HepG2 (cell line): ENCODE measurements at regions not wholly inside any gene's neighbourhood (a gene's known extent, or its start where the extent isn't known, plus 50 kb on each side); places are given as distances from the start of the nearest gene placed in this dataset.
A peak's percentile ranks its signal among the peaks of the same experiment; 100 is the strongest.

Source experiments
- ATAC-seq: fragments of 200-7000 bp; cut with Tn5 transposase; 3 replicates; pipeline ENCODE4 v1.9.1; 2020; ENCODE audit warnings: mild to moderate bottlenecking, moderate library complexity
- BruUV-seq: library from RNA; stranded (reverse); fragments of 400-500 nt; replicated peaks from 2 replicates; lab custom pipeline; 2021; lab: Mats Ljungman, UMichigan
- CTCF ChIA-PET: fragments of 300-600 bp; formaldehyde crosslinking; extraction: SDS; loops from one replicate; lab custom pipeline; 2021; ENCODE audit warnings: low total read pairs, inconsistent platforms, low intra/inter-chr PET ratio; lab: Yijun Ruan, JAX
- POLR2A ChIA-PET: fragments of 350-600 bp; sonication (Branson Sonifier 250); formaldehyde crosslinking; loops from one replicate; lab custom pipeline; 2020; ENCODE audit warnings: antibody characterized with exemption, inconsistent platforms; lab: Yijun Ruan, JAX
- DNase-seq: peaks from one replicate; pipeline ENCODE4 v3.0.0-alpha.2; 2015; ENCODE audit warnings: low spot score
- FAIRE-seq: peaks from 3 replicates; lab custom pipeline; 2011; peaks lifted over from hg19 to GRCh38; lab: Jason Lieb, UNC
- H2AFZ ChIP-seq: one replicate; pipeline ENCODE4 v1.6.1; 2011; ENCODE audit warnings: low read length, inconsistent platforms
- H3K27ac ChIP-seq: fragments of 300-600 bp; 3 replicates; pipeline ENCODE4 v1.8.0; 2011; ENCODE audit warnings: mixed run types, mild to moderate bottlenecking, mixed read lengths, low read length, inconsistent platforms; ENCODE audit not compliant: insufficient read depth; ENCODE audit errors: extremely low read length
- H3K27me3 ChIP-seq, 2 experiments: fragments of 200-600 bp in 1 of 2; 2 replicates in 1 of 2; 3 replicates in 1 of 2; pipeline versions ENCODE4 v1.6.0 to v1.8.0; 2011; ENCODE audit warnings: low read length in 2 of 2, mild to moderate bottlenecking in 2 of 2, moderate library complexity in 2 of 2, inconsistent platforms in 1 of 2; ENCODE audit not compliant: insufficient read depth in 2 of 2, control insufficient read depth in 1 of 2
- H3K36me3 ChIP-seq, 2 experiments: fragments of 200-600 bp in 1 of 2; replicated peaks in 1 of 2; 2 replicates in 1 of 2; 3 replicates in 1 of 2; pipeline versions ENCODE4 v1.5.1 to v1.8.0; 2011; ENCODE audit warnings: low read length in 2 of 2, inconsistent platforms in 1 of 2; ENCODE audit not compliant: insufficient read depth in 2 of 2, control insufficient read depth in 1 of 2
- H3K4me1 ChIP-seq: 2 replicates; pipeline ENCODE4 v1.5.1; 2012; ENCODE audit warnings: low read length, inconsistent platforms; ENCODE audit not compliant: insufficient read depth
- H3K4me2 ChIP-seq: 2 replicates; pipeline ENCODE4 v1.6.0; 2011; ENCODE audit warnings: low read depth, low read length, inconsistent platforms
- H3K4me3 ChIP-seq, 3 experiments: fragments of 200-600 bp in 1 of 3; sonication (generic), shearing (Covaris generic) in 1 of 3; replicated peaks in 1 of 3; 2 replicates each; pipeline ENCODE4 v1.5.1; 2011 to 2016; ENCODE audit warnings: low read length in 3 of 3, inconsistent platforms in 2 of 3, low read depth in 2 of 3, mild to moderate bottlenecking in 2 of 3, control low read depth in 1 of 3, mixed read lengths in 1 of 3; ENCODE audit not compliant: insufficient read depth in 1 of 3
- H3K79me2 ChIP-seq: one replicate; pipeline ENCODE4 v1.6.1; 2011; ENCODE audit warnings: low read length, inconsistent platforms; ENCODE audit not compliant: insufficient read depth
- H3K9ac ChIP-seq: 2 replicates; pipeline ENCODE4 v1.6.0; 2011; ENCODE audit warnings: mild to moderate bottlenecking, low read depth, low read length, inconsistent platforms; ENCODE audit not compliant: insufficient read depth
- H3K9me3 ChIP-seq: 2 replicates; pipeline ENCODE4 v1.5.1; 2012; ENCODE audit warnings: mild to moderate bottlenecking, low read length
- H4K20me1 ChIP-seq: 2 replicates; pipeline ENCODE4 v1.6.0; 2011; ENCODE audit warnings: inconsistent platforms, mild to moderate bottlenecking, low read length, moderate library complexity; ENCODE audit not compliant: insufficient read depth
- ATF1 ChIP-seq: IDR thresholded peaks from 2 replicates; pipeline ENCODE4 v1.6.1; 2016; ENCODE audit warnings: mild to moderate bottlenecking, control low read depth
- HNF4A ChIP-seq: sonication (generic); formaldehyde crosslinking; IDR thresholded peaks from 2 replicates; pipeline ENCODE4 v1.4.0; 2020; ENCODE audit warnings: missing genetic modification reagents
- ISX ChIP-seq: sonication (generic); formaldehyde crosslinking; conservative IDR thresholded peaks from 2 replicates; pipeline ENCODE4 v1.5.0; 2020; ENCODE audit warnings: missing genetic modification reagents
- MED13 ChIP-seq: sonication (generic); formaldehyde crosslinking; IDR thresholded peaks from 2 replicates; pipeline ENCODE4 v1.5.0; 2020; ENCODE audit warnings: missing genetic modification reagents
- NFIB ChIP-seq: sonication (generic); formaldehyde crosslinking; IDR thresholded peaks from 2 replicates; pipeline ENCODE4 v1.9.0; 2021; ENCODE audit warnings: missing genetic modification reagents, mild to moderate bottlenecking, borderline replicate concordance
- NFYC ChIP-seq: IDR thresholded peaks from 2 replicates; pipeline ENCODE4 v1.6.1; 2016; ENCODE audit warnings: missing genetic modification reagents, missing compliant biosample characterization
- RAD51 ChIP-seq: fragments of 450-650 bp; IDR thresholded peaks from 2 replicates; pipeline ENCODE4 v1.6.1; 2016; ENCODE audit warnings: borderline replicate concordance
- RFXAP ChIP-seq: sonication (generic); formaldehyde crosslinking; IDR thresholded peaks from 2 replicates; pipeline ENCODE4 v1.4.0; 2020; ENCODE audit warnings: missing genetic modification reagents, borderline replicate concordance
- RNF2 ChIP-seq: fragments of 450-650 bp; conservative IDR thresholded peaks from 2 replicates; pipeline ENCODE4 v1.6.1; 2016; ENCODE audit warnings: low read depth
- SATB2 ChIP-seq: sonication (generic); formaldehyde crosslinking; IDR thresholded peaks from 2 replicates; pipeline ENCODE4 v1.5.0; 2020; ENCODE audit warnings: missing genetic modification reagents
- SOX13 ChIP-seq, 3 experiments: fragments of 450-650 bp in 1 of 3; sonication (generic) in 1 of 3; formaldehyde crosslinking in 1 of 3; IDR thresholded peaks in 2 of 3; conservative IDR thresholded peaks in 1 of 3; 2 replicates each; pipeline versions ENCODE4 v1.5.0 to v1.6.1; 2016 to 2020; ENCODE audit warnings: antibody characterized with exemption in 1 of 3, mild to moderate bottlenecking in 1 of 3, missing compliant biosample characterization in 1 of 3, missing genetic modification reagents in 1 of 3, moderate library complexity in 1 of 3
- THAP11 ChIP-seq: IDR thresholded peaks from 2 replicates; pipeline ENCODE4 v1.6.1; 2016; ENCODE audit warnings: missing biosample characterization, missing genetic modification reagents
- ZBTB20 ChIP-seq: sonication (generic); formaldehyde crosslinking; IDR thresholded peaks from 2 replicates; pipeline ENCODE4 v1.8.1; 2023; ENCODE audit warnings: missing genetic modification reagents, low read depth, mild to moderate bottlenecking, borderline replicate concordance
- ZNF354B ChIP-seq: sonication (generic); formaldehyde crosslinking; IDR thresholded peaks from 2 replicates; pipeline ENCODE4 v1.8.0; 2022; ENCODE audit warnings: mild to moderate bottlenecking, missing genetic modification reagents
- ZNF558 ChIP-seq: sonication (generic); formaldehyde crosslinking; IDR thresholded peaks from 2 replicates; pipeline ENCODE4 v1.9.0; 2022; ENCODE audit warnings: mild to moderate bottlenecking, missing genetic modification reagents, borderline replicate concordance
- ZNF605 ChIP-seq: sonication (generic); formaldehyde crosslinking; IDR thresholded peaks from 2 replicates; pipeline ENCODE4 v1.8.0; 2022; ENCODE audit warnings: mild to moderate bottlenecking, missing genetic modification reagents
- ZNF644 ChIP-seq: IDR thresholded peaks from 2 replicates; pipeline ENCODE4 v1.6.1; 2016; ENCODE audit warnings: low read depth
- ZNF672 ChIP-seq: sonication (generic); formaldehyde crosslinking; IDR thresholded peaks from 2 replicates; pipeline ENCODE4 v1.8.1; 2022; ENCODE audit warnings: missing genetic modification reagents
- WGBS: methylation state at CpG from one replicate; pipeline ENCODE4 v1.1.6; 2017; ENCODE audit warnings: low lambda C conversion rate; 5-methylcytosine and 5-hydroxymethylcytosine counted together
- in situ Hi-C: cut with HindIII; loops from 2 replicates; pipeline ENCODE4 v1.10.0; 2017; ENCODE audit warnings: low pct_unique_long_range_greater_than_20kb; ENCODE audit not compliant: extremely low pct_ligation_motif_present
- intact Hi-C: fragments of 100-400 bp; cut with micrococcal nuclease; formaldehyde crosslinking; loops from one replicate; pipeline ENCODE4 v1.10.0; 2022; ENCODE audit not compliant: unreplicated experiment
- TF ChIP-seq, protein P1 (sequence below): sonication (generic); formaldehyde crosslinking; IDR thresholded peaks from 2 replicates; pipeline ENCODE4 v1.5.1; 2020; ENCODE audit warnings: missing genetic modification reagents, mild to moderate bottlenecking, borderline replicate concordance
- TF ChIP-seq, protein P2 (sequence below): fragments of 450-650 bp; IDR thresholded peaks from 2 replicates; pipeline ENCODE4 v1.6.1; 2016
- TF ChIP-seq, protein P3 (sequence below): IDR thresholded peaks from 2 replicates; pipeline ENCODE4 v1.6.1; 2016; ENCODE audit warnings: missing compliant biosample characterization, missing genetic modification reagents, borderline replicate concordance

DNA sequence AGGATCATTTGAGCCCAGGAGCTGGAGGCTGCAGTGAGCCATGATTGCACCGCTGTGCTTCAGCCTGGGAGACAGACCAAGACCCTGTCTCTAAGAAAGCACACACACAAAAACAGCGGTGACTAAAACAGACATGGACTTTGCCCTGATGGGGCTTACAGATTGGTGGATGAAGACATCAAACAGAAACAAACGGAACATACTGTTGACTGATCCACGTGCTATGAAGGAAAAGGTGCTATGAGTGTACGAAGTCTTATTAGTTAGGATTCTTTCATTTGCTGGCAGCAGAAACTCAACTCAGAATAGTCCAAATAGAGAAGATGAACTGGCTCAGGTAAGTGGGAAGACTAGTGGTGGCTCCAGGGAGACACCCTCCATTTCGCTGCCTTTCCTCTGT is 309.8 kb upstream of the N4BP1 start:
- H3K4me2 ChIP-seq = no peak overlapping the region
- no peak overlapping the region for H3K4me3 ChIP-seq
- POLR2A ChIA-PET = no interaction called here
- H3K27me3 ChIP-seq = peaks cover 0 to 1% of the 10 kb centered on the region in 2 experiments; a peak in 1 of 5 replicates
- intact Hi-C loops (no loop called here), in situ Hi-C loops (no loop called here)
- 3% methylated on average over 6 of the region's 6 CpGs for WGBS
- BruUV-seq = no TSS peak
- H3K79me2 ChIP-seq = no peaks in the 10 kb centered on the region
- peak; percentile 8 for FAIRE-seq
- H3K9ac ChIP-seq = no peak overlapping the region
- H3K27ac ChIP-seq = no peak overlapping the region
- H3K4me1 ChIP-seq = peaks cover 5% of the 10 kb centered on the region; the same call in 1 of the 2 replicates
- CTCF ChIA-PET = no interaction called here
- DNase-seq = peak; percentile 58
- ATAC-seq = peak; percentile 41; the same call in 2 of the 3 replicates
- H2AFZ ChIP-seq = no peak overlapping the region
- H3K9me3 ChIP-seq = no peaks in the 10 kb centered on the region
- H4K20me1 ChIP-seq = no peaks in the 10 kb centered on the region
- H3K36me3 ChIP-seq = no peaks in the 10 kb centered on the region
- no peak for TF ChIP-seq ISX (CRISPR knock-in tag)
- TF ChIP-seq MED13 (CRISPR knock-in tag) = no peak
- no peak for TF ChIP-seq SOX13 (IDR thresholded peaks at IDR 0.05)
- TF ChIP-seq SOX13 (CRISPR knock-in tag; conservative IDR thresholded peaks at IDR 0.05 in 1 of 2, IDR thresholded peaks at IDR 0.05 in 1 of 2) = no peak
- no peak for TF ChIP-seq ZNF354B (CRISPR knock-in tag)
- TF ChIP-seq ATF1 (CRISPR knock-in tag) = no peak
- TF ChIP-seq, protein P1, sequence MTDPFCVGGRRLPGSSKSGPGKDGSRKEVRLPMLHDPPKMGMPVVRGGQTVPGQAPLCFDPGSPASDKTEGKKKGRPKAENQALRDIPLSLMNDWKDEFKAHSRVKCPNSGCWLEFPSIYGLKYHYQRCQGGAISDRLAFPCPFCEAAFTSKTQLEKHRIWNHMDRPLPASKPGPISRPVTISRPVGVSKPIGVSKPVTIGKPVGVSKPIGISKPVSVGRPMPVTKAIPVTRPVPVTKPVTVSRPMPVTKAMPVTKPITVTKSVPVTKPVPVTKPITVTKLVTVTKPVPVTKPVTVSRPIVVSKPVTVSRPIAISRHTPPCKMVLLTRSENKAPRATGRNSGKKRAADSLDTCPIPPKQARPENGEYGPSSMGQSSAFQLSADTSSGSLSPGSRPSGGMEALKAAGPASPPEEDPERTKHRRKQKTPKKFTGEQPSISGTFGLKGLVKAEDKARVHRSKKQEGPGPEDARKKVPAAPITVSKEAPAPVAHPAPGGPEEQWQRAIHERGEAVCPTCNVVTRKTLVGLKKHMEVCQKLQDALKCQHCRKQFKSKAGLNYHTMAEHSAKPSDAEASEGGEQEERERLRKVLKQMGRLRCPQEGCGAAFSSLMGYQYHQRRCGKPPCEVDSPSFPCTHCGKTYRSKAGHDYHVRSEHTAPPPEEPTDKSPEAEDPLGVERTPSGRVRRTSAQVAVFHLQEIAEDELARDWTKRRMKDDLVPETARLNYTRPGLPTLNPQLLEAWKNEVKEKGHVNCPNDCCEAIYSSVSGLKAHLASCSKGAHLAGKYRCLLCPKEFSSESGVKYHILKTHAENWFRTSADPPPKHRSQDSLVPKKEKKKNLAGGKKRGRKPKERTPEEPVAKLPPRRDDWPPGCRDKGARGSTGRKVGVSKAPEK (CRISPR knock-in tag) = no peak
- TF ChIP-seq, protein P2, sequence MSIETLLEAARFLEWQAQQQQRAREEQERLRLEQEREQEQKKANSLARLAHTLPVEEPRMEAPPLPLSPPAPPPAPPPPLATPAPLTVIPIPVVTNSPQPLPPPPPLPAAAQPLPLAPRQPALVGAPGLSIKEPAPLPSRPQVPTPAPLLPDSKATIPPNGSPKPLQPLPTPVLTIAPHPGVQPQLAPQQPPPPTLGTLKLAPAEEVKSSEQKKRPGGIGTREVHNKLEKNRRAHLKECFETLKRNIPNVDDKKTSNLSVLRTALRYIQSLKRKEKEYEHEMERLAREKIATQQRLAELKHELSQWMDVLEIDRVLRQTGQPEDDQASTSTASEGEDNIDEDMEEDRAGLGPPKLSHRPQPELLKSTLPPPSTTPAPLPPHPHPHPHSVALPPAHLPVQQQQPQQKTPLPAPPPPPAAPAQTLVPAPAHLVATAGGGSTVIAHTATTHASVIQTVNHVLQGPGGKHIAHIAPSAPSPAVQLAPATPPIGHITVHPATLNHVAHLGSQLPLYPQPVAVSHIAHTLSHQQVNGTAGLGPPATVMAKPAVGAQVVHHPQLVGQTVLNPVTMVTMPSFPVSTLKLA = no peak
- 0 out of 2 replicates have a peak, but pooled peaks have one; percentile 16 for TF ChIP-seq ZNF605 (CRISPR knock-in tag)
- peak; percentile 74 for TF ChIP-seq HNF4A
- TF ChIP-seq ZNF558 (CRISPR knock-in tag) = no peak
- TF ChIP-seq THAP11 (CRISPR knock-in tag) = no peak
- TF ChIP-seq NFYC = peak; percentile 39; the same call in 1 of the 2 replicates
- no peak for TF ChIP-seq ZBTB20
- no peak for TF ChIP-seq ZNF672 (CRISPR knock-in tag)
- no peak for TF ChIP-seq NFIB (CRISPR knock-in tag)
- TF ChIP-seq RAD51 = no peak
- TF ChIP-seq RFXAP (CRISPR knock-in tag) = no peak
- TF ChIP-seq, protein P3, sequence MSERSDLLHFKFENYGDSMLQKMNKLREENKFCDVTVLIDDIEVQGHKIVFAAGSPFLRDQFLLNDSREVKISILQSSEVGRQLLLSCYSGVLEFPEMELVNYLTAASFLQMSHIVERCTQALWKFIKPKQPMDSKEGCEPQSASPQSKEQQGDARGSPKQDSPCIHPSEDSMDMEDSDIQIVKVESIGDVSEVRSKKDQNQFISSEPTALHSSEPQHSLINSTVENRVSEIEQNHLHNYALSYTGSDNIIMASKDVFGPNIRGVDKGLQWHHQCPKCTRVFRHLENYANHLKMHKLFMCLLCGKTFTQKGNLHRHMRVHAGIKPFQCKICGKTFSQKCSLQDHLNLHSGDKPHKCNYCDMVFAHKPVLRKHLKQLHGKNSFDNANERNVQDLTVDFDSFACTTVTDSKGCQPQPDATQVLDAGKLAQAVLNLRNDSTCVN (CRISPR knock-in tag) = no peak
- TF ChIP-seq SATB2 (CRISPR knock-in tag) = no peak
- TF ChIP-seq RNF2 = 0 out of 2 replicates have a peak, but pooled peaks have one; percentile 47
- no peak for TF ChIP-seq ZNF644 (CRISPR knock-in tag)
